Activated CD8-positive, alpha-beta T cell treated with anti-CD3 and anti-CD28 coated beads, Interleukin-2, amount 10 ng/mL, durations not matched to agents 7 days and 5 days (primary cell): ENCODE measurements at regions not wholly inside any gene's neighbourhood (a gene's known extent, or its start where the extent isn't known, plus 50 kb on each side); places are given as distances from the start of the nearest gene placed in this dataset.
"Not testable (repeated sequence)": the region's sequence is repeated elsewhere in the genome, so short reads cannot be mapped to it uniquely, and the experiment has no call there.

ENCODE experiments used
- ATAC-seq: fragments of 150-1000 bp; cut with Tn5 transposase; one replicate; pipeline ENCODE4 v1.10.0; 2021; ENCODE audit warnings: moderate library complexity
- CTCF ChIA-PET: fragments of 350-600 bp; sonication (Branson Sonifier 250); formaldehyde crosslinking; loops from one replicate; lab custom pipeline; 2021; ENCODE audit warnings: antibody characterized with exemption; lab: Charles Lee
- POLR2A ChIA-PET: fragments of 350-600 bp; sonication (Branson Sonifier 250); formaldehyde crosslinking; loops from one replicate; lab custom pipeline; 2021; ENCODE audit warnings: antibody characterized with exemption; lab: Charles Lee
- DNase-seq: peaks from one replicate; pipeline ENCODE4 v3.0.0-alpha.2; 2020
- H3K27ac Mint-ChIP-seq: one replicate; pipeline ENCODE4 v1.8.0; 2021; ENCODE audit warnings: mild to moderate bottlenecking, mixed read lengths
- H3K27me3 Mint-ChIP-seq: one replicate; pipeline ENCODE4 v1.8.0; 2021; ENCODE audit warnings: low read depth, mixed read lengths
- H3K36me3 Mint-ChIP-seq: one replicate; pipeline ENCODE4 v1.8.0; 2021; ENCODE audit warnings: low read depth, mixed read lengths
- H3K4me1 Mint-ChIP-seq: one replicate; pipeline ENCODE4 v1.8.0; 2021; ENCODE audit warnings: low read depth, mixed read lengths
- H3K4me3 Mint-ChIP-seq: one replicate; pipeline ENCODE4 v1.8.0; 2021; ENCODE audit warnings: mild to moderate bottlenecking, mixed read lengths
- H3K9me3 Mint-ChIP-seq: one replicate; pipeline ENCODE4 v1.8.0; 2022; ENCODE audit warnings: mixed read lengths; ENCODE audit not compliant: insufficient read depth

DNA sequence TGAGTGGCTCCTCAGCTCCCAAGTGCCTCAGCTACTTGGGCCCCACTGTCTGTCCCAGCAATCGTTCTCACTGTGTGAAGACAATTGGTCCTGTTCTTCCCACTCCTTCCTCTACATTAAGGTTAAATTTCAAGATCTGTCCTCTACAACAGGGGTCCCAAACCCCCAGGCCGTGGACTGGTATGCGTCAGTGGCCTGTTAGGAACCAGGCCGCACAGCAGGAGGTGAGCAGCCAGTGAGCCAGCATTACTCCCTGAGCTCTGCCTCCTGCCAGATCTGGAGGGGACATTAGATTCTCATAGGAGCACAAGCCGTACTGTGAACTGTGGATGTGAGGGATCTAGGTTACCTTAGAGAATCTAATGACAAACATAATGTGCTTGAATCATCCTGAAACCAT, 376.9 kb upstream of the FZD8 start:
- no peaks in the 10 kb centered on the region for H3K27me3 Mint-ChIP-seq
- POLR2A ChIA-PET: no interaction called here
- ATAC-seq (no peak), DNase-seq (no peak)
- no peaks in the 10 kb centered on the region for H3K9me3 Mint-ChIP-seq
- H3K27ac Mint-ChIP-seq: no peak overlapping the region
- H3K4me3 Mint-ChIP-seq: no peak overlapping the region
- no peaks in the 10 kb centered on the region for H3K36me3 Mint-ChIP-seq
- CTCF ChIA-PET: no interaction called here
- H3K4me1 Mint-ChIP-seq: no peaks in the 10 kb centered on the region

DNA sequence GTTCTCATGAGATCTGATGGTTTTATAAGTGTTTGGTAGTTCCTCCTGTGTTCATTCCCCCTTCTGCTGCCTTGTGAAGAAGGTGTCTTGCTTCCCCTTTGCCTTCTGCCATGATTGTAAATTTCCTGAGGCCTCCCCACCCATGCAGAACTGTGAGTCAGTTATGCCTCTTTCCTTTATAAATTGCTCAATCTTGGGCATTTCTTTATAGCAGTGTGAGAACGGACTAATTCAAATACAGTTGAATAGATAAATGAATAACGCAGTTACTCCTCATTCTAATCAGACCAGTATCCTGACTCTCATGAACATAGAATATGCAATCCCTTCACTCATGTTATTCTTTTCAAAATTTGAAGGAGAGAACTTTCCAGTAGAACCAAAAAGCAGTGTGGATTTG, 375.0 kb upstream of the FZD8 start:
- Mint-ChIP-seq H3K36me3 (no peaks in the 10 kb centered on the region), H3K4me3 (no peak overlapping the region), H3K27ac (no peak overlapping the region), H3K27me3 (no peaks in the 10 kb centered on the region), H3K9me3 (no peaks in the 10 kb centered on the region), H3K4me1 (no peaks in the 10 kb centered on the region)
- no peak for DNase-seq
- ChIA-PET POLR2A (no interaction called here), CTCF (no interaction called here)
- ATAC-seq: no peak

DNA sequence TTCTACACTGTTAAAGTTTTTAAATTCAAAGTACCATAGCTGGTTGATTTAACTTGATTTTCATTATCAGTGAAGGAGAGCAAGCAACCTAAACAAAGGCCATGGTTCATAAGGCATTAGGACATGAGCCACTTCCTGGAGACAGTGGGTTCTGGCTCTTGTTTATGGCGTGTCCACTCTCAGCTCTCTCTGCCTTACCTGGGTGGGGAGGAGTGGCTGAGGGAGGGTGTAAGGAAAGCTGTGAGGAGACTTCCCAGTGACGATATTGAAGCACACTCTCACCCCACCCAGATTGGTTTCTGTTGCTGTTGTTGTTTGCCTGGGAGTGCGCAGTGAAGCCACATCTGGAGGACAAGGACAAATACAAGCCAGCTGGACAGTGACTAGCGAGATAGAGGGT, 365.3 kb upstream of the FZD8 start:
- H3K9me3 Mint-ChIP-seq: peaks cover 4% of the 10 kb centered on the region
- H3K27me3 Mint-ChIP-seq: no peaks in the 10 kb centered on the region
- ChIA-PET POLR2A (no interaction called here), CTCF (no interaction called here)
- H3K27ac Mint-ChIP-seq: no peak overlapping the region
- H3K36me3 Mint-ChIP-seq: no peaks in the 10 kb centered on the region
- H3K4me3 Mint-ChIP-seq: no peak overlapping the region
- DNase-seq (no peak), ATAC-seq (no peak)
- H3K4me1 Mint-ChIP-seq: no peaks in the 10 kb centered on the region

DNA sequence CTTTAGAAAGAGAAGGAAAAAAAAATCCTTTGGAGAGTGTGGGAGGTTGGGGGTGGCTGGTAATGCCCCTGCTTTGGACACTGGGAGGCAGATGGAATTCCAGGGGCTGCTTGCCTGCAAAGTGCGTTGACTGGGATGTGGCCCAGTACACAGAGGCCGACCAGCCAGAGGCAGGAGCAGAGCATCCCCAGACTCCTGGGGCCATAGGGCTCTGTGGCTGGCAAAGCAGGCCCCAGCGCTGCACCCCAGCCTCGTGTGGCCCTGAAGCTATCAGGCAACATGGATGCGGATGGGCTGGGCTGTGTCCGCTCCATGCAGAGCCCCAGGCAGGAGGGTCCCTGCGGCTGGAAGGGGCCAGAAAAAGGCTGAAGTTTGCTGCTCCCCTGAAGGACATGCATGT, 361.6 kb upstream of the FZD8 start:
- peaks cover 6% of the 10 kb centered on the region for H3K9me3 Mint-ChIP-seq
- no peak overlapping the region for H3K27ac Mint-ChIP-seq
- no peaks in the 10 kb centered on the region for H3K36me3 Mint-ChIP-seq
- no peak for ATAC-seq
- no peak for DNase-seq
- ChIA-PET POLR2A (no interaction called here), CTCF (no interaction called here)
- no peaks in the 10 kb centered on the region for H3K4me1 Mint-ChIP-seq
- H3K27me3 Mint-ChIP-seq: no peaks in the 10 kb centered on the region
- no peak overlapping the region for H3K4me3 Mint-ChIP-seq

DNA sequence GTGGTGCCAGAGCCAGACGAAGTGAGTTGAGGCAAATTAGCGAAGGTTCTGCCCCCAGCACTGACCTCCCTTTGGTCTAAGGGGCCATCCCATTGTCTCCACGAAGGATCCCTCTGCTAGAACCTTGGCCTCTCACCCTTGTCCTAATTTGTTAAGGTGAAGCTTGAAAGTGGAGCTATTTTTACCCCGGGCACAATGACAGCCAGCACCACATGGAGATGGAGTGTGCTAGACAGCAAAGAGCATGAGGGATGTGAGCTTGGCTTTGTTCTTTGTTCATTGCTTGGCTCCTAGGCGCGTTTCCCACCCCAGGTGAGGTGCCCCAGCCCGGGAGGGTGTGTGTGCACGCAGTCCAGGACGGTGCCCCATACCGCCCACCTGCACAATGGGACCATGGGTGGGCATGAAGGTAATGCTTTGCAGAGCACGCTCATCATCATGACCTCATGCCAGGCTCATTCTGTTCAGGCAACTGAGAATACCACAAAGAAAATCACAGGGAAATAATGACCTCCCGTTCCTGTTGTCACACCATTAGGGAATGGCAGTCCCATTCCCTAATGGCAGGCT, 361.0 kb upstream of the FZD8 start:
- DNase-seq (no peak), ATAC-seq (no peak)
- no peak overlapping the region for H3K27ac Mint-ChIP-seq
- H3K27me3 Mint-ChIP-seq: no peaks in the 10 kb centered on the region
- no peak overlapping the region for H3K4me3 Mint-ChIP-seq
- ChIA-PET POLR2A (no interaction called here), CTCF (no interaction called here)
- H3K4me1 Mint-ChIP-seq: no peaks in the 10 kb centered on the region
- no peaks in the 10 kb centered on the region for H3K36me3 Mint-ChIP-seq
- peaks cover 7% of the 10 kb centered on the region for H3K9me3 Mint-ChIP-seq

DNA sequence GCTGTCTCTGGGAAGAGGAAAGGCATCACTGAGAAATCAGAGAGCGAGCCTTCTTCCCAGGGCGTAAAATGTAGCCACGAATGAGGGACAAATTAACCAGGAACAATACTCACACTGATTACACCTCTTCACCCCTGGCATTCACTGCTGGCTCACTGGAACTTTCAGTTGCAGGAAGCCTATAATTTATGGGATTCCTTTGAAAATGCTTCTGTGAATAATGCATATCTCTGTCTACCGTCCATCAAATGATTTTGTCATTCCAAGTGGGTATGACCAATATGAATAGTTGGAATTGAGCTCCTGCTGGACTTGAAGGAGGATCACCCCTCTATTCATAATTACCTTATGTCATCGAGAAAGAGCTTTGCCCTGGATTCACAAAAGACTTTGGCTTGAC, 360.3 kb upstream of the FZD8 start:
- no peaks in the 10 kb centered on the region for H3K27me3 Mint-ChIP-seq
- H3K4me3 Mint-ChIP-seq: no peak overlapping the region
- ChIA-PET CTCF (no interaction called here), POLR2A (no interaction called here)
- H3K36me3 Mint-ChIP-seq: no peaks in the 10 kb centered on the region
- DNase-seq (no peak), ATAC-seq (no peak)
- H3K4me1 Mint-ChIP-seq: no peaks in the 10 kb centered on the region
- H3K9me3 Mint-ChIP-seq: peaks cover 7% of the 10 kb centered on the region
- H3K27ac Mint-ChIP-seq: no peak overlapping the region

DNA sequence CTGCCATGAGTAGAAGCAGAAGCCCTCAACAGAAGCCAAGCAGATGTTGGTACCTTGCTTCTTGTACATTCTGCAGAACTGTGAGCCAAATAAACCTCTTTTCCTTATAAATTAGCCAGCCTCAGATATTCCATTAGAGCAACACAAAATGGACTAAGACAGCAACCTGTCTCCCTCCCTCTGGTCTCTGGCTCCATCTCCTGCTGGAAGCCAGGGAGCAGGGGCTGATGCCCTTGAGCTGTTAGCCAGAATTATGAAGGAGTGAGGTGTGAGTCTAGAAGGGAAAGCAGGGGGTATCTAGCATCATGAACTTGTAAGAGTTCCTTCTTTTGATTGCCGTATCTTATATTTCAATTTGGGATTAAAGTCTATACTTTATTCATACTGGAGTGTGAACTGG, 358.7 kb upstream of the FZD8 start:
- ATAC-seq, H3K9me3 Mint-ChIP-seq: not testable (repeated sequence)

DNA sequence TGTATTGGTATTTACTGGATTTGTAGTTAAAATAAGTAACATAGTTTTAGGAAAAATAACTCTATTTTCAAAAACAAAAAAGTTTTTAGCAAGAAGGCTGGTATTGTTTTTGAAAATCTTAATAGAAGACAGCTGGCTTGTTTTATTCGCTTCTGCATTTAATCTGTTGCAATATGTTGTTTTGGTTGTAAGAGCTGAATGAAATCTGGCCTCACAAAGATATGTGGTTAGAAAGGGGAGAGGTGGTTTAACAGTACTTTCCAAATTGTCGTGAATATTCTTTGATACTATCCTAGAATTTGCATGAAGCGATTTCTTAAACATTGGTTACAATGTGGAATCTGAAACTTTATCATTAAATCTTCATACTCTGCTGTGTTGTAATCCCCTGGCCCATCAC, 355.9 kb upstream of the FZD8 start:
- no peaks in the 10 kb centered on the region for H3K4me1 Mint-ChIP-seq
- DNase-seq (no peak), ATAC-seq (no peak)
- H3K27ac Mint-ChIP-seq: no peak overlapping the region
- H3K27me3 Mint-ChIP-seq: no peaks in the 10 kb centered on the region
- H3K36me3 Mint-ChIP-seq: no peaks in the 10 kb centered on the region
- POLR2A ChIA-PET: no interaction called here
- H3K9me3 Mint-ChIP-seq: peaks cover 7% of the 10 kb centered on the region
- CTCF ChIA-PET: no interaction called here
- H3K4me3 Mint-ChIP-seq: no peak overlapping the region

More for the DNA sequence above, 358.7 kb upstream of the FZD8 start:
- H3K4me3 Mint-ChIP-seq, POLR2A ChIA-PET, H3K4me1 Mint-ChIP-seq, CTCF ChIA-PET, H3K36me3 Mint-ChIP-seq, DNase-seq, H3K27ac Mint-ChIP-seq, H3K27me3 Mint-ChIP-seq: not testable (repeated sequence)

DNA sequence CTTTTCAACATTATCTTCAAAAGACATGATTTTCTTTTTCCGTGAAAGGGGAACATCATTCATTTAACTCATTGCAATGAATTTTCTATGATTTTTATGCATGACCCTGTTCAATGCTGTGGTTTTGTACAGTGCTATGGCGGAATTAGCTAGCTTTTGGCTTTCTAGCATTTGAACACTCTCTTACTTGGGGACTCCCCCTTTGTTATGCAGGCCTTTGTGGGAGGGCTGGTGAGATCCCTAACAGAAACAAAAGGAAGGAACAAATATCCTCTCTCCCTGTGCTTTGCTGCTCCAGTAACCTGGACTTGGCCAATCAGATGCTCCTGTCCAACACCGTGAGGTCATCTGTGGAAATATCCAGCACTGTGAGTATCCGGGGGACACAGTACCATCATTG, 353.4 kb upstream of the FZD8 start:
- CTCF ChIA-PET: no interaction called here

DNA sequence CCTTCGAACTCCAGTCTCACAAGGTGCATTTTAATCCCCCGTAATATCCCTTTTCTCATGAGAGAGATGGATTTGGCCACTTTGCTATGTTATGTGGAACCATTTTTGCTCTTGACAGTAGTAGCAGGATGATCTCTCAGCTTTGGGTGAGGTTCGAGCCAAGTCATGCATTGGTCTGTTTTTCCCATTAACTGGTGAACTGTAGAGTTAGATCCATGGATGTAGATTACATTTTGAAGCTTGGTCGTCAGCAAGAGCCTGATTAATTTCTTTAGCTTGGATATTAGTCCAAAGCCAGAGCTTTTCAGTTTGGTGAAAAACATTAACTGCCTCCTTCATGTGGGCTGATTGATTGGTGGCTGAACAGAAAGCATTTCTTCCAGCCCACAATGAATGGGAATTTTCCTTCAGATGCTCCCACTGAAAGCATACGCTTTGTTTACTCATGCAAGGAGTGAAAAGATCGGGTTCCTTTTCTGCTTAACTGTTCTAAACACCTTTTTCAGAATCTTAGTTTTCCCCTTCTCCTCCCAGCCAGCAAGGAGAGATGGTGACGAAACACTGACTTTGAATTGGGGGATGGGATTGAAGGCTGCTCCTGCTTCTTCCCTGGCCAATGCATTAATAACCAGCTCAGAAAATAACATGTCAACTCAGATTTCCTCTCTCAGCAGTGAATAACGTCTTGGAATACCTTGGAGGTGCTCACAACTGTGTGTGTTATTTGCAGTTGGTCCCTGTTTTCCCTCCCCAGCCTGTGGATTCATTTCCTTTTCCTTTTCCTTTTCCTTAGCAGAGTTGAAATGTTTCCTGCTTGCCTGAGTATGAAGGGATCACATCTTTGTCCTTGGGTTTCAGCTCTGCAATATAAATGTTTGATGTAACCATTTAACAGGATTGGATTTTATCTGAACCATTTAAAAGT, 351.8 kb upstream of the FZD8 start:
- ChIA-PET CTCF (no interaction called here), POLR2A (no interaction called here)
- H3K36me3 Mint-ChIP-seq: no peaks in the 10 kb centered on the region
- no peaks in the 10 kb centered on the region for H3K27me3 Mint-ChIP-seq
- no peak overlapping the region for H3K4me3 Mint-ChIP-seq
- no peak overlapping the region for H3K27ac Mint-ChIP-seq
- ATAC-seq: no peak
- no peak for DNase-seq
- no peaks in the 10 kb centered on the region for H3K4me1 Mint-ChIP-seq
- H3K9me3 Mint-ChIP-seq: peaks cover 3% of the 10 kb centered on the region

More for the DNA sequence above, 353.4 kb upstream of the FZD8 start:
- Mint-ChIP-seq H3K27ac (no peak overlapping the region), H3K9me3 (peaks cover 3% of the 10 kb centered on the region), H3K4me3 (no peak overlapping the region), H3K36me3 (no peaks in the 10 kb centered on the region), H3K27me3 (no peaks in the 10 kb centered on the region), H3K4me1 (no peaks in the 10 kb centered on the region)
- no peak for DNase-seq
- POLR2A ChIA-PET: no interaction called here
- no peak for ATAC-seq

DNA sequence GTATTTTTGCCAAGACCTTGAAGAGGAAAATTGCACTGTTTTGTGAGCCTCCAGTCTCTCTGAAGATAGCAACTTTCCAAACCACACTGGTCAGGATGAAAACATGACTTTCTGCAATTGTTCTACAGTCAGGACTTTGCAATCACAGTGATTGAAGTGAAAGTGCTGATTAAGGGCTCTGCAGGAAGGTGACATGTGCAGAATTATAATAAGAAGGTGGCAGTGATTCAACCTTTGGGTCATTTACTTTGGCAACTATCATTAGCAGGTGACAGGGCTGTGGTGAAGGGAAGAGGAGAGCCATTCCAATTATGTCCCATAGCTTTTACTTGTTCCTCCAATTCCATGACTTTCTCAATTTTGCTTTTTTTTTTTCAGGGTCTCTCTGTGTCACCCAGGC, 350.0 kb upstream of the FZD8 start:
- ChIA-PET POLR2A (no interaction called here), CTCF (no interaction called here)
- Mint-ChIP-seq H3K36me3 (no peaks in the 10 kb centered on the region), H3K27ac (no peak overlapping the region), H3K27me3 (no peaks in the 10 kb centered on the region), H3K4me3 (no peak overlapping the region), H3K4me1 (no peaks in the 10 kb centered on the region), H3K9me3 (no peaks in the 10 kb centered on the region)
- no peak for DNase-seq
- no peak for ATAC-seq

DNA sequence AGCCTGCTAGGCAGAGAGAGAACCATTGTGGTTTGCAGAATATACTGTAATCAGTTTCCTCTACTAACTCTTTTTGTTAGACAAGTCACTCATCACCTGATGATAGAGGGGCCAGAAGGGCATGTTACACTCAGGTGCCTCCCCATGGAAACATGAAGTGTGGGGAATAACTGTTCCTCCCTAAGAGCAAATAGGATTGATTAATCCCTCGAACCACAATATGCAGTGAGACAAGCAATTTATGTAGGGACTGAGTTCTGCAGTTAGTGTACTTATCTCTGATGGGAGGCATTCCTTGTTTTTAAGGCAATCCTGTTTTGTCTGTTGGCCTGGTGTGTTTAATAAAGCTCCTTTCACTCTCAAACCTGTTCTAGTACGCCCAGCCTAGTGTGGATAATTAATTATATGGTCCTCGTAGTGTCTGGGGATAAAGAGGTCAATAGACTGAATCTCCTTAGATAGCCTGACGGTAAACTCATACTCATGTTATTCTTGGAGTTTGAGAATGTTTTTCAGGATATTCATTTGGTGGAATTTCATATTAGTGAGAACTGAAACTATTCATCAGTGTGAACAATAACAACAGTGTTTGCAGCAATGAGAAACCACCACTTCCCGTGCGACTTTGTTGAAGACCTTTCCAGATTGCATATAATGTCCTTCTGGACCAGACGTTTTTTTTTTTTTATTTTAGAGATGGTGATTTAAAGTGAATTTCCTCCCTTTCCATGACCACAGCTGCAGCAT, 344.8 kb upstream of the FZD8 start:
- POLR2A ChIA-PET: no interaction called here
- CTCF ChIA-PET: no interaction called here
- Mint-ChIP-seq H3K36me3 (no peaks in the 10 kb centered on the region), H3K27ac (no peak overlapping the region), H3K9me3 (no peaks in the 10 kb centered on the region), H3K27me3 (no peaks in the 10 kb centered on the region), H3K4me1 (no peaks in the 10 kb centered on the region), H3K4me3 (no peak overlapping the region)
- ATAC-seq: no peak
- DNase-seq: no peak
